ENCODE measurements at regions not wholly inside any gene's neighbourhood (a gene's known extent, or its start where the extent isn't known, plus 50 kb on each side); places are given as distances from the start of the nearest gene placed in this dataset.

- TF ChIP-seq POLR2A (IDR thresholded peaks at IDR 0.05; ENCODE audit: low read depth, low read length) (no peak), POLR2AphosphoS5 (IDR thresholded peaks at IDR 0.05; ENCODE audit: insufficient read depth, low read depth, low read length) (no peak), CTCF (IDR thresholded peaks at IDR 0.05; ENCODE audit: extremely low read depth in 1 of 2, insufficient read depth in 1 of 2, low read depth in 1 of 2, low read length in 2 of 2) (no peak), MAX (IDR thresholded peaks at IDR 0.05; ENCODE audit: insufficient read depth, insufficient read length) (no peak), GATA2 (IDR thresholded peaks at IDR 0.05; ENCODE audit: insufficient read depth, insufficient read length, low read depth, low read length) (no peak), EZH2 (IDR thresholded peaks at IDR 0.05; ENCODE audit: borderline replicate concordance, low read depth, low read length, severe bottlenecking) (no peak)
These were observed 2421.4 kb downstream of the PCDH9 start for GRCh38 chr13:64808704-64809103.

Measured in endothelial cell of umbilical vein (primary cell).